ENCODE measurements at regions not wholly inside any gene's neighbourhood (a gene's known extent, or its start where the extent isn't known, plus 50 kb on each side); places are given as distances from the start of the nearest gene placed in this dataset.

- DNase-seq: no peak
Measured at GRCh38 chr6:145295746-145296145, 439.6 kb downstream of the EPM2A start.

- no peak for DNase-seq
Measured at GRCh38 chr6:145305670-145306069, 429.6 kb downstream of the EPM2A start.

- no peak for DNase-seq
Measured at GRCh38 chr6:145306489-145306888, 428.8 kb downstream of the EPM2A start.

- no peak for DNase-seq
Measured at GRCh38 chr6:145309842-145310535, 425.3 kb downstream of the EPM2A start.

GRCh38 chr6:145312481-145312880 is 422.8 kb downstream of the EPM2A start:
- DNase-seq: no peak

GRCh38 chr6:145313041-145313855 is 422.1 kb downstream of the EPM2A start:
- no peak for DNase-seq

- no peak for DNase-seq
Measured at GRCh38 chr6:145315982-145316600, 419.2 kb downstream of the EPM2A start.

- DNase-seq: no peak
Measured at GRCh38 chr6:145318952-145319351, 416.4 kb downstream of the EPM2A start.

GRCh38 chr6:145319605-145320004 is 415.7 kb downstream of the EPM2A start:
- DNase-seq: no peak

GRCh38 chr6:145323646-145324045 is 411.7 kb downstream of the EPM2A start:
- DNase-seq: no peak

- no peak for DNase-seq
Measured at GRCh38 chr6:145327586-145327985, 407.7 kb downstream of the EPM2A start.

GRCh38 chr6:145329257-145329656 is 406.1 kb downstream of the EPM2A start:
- no peak for DNase-seq

GRCh38 chr6:145331066-145331465 is 404.3 kb downstream of the EPM2A start:
- DNase-seq: no peak

GRCh38 chr6:145332011-145332410 is 403.3 kb downstream of the EPM2A start:
- DNase-seq: no peak

- no peak for DNase-seq
Measured at GRCh38 chr6:145336119-145336518, 399.2 kb downstream of the EPM2A start.

GRCh38 chr6:145339089-145339488 is 396.2 kb downstream of the EPM2A start:
- DNase-seq: no peak

- DNase-seq: no peak
Measured at GRCh38 chr6:145340256-145340655, 395.1 kb downstream of the EPM2A start.

- DNase-seq: no peak
Measured at GRCh38 chr6:145345094-145345493, 390.2 kb downstream of the EPM2A start.

GRCh38 chr6:145347216-145347615 is 388.1 kb downstream of the EPM2A start:
- no peak for DNase-seq

- no peak for DNase-seq
Measured at GRCh38 chr6:145349950-145350510, 385.3 kb downstream of the EPM2A start.

GRCh38 chr6:145350928-145351327 is 384.4 kb downstream of the EPM2A start:
- no peak for DNase-seq

- DNase-seq: no peak
Measured at GRCh38 chr6:145352382-145353080, 382.8 kb downstream of the EPM2A start.

- no peak for DNase-seq
Measured at GRCh38 chr6:145360865-145361264, 374.5 kb downstream of the EPM2A start.

All from effector CD4-positive, alpha-beta T cell (primary cell).